ENCODE measurements at regions not wholly inside any gene's neighbourhood (a gene's known extent, or its start where the extent isn't known, plus 50 kb on each side); places are given as distances from the start of the nearest gene placed in this dataset.
A peak's percentile ranks its signal among the peaks of the same experiment; 100 is the strongest.

- 47 to 53% (median 47%) methylated on average over 9 of the region's 9 CpGs for WGBS, 5 donors
- H3K9me3 ChIP-seq: no peaks in the 10 kb centered on the region
- H3K4me3 ChIP-seq: no peak overlapping the region
- H3K36me3 ChIP-seq: no peaks in the 10 kb centered on the region
- peaks cover 0 to 16% (median 2%) of the 10 kb centered on the region in 6 donors for H3K4me1 ChIP-seq
- DNase-seq: no peak
- TF ChIP-seq POLR2AphosphoS5 (IDR thresholded peaks at IDR 0.05): no peak
- TF ChIP-seq POLR2A (IDR thresholded peaks at IDR 0.05): no peak
- TF ChIP-seq, protein P1, sequence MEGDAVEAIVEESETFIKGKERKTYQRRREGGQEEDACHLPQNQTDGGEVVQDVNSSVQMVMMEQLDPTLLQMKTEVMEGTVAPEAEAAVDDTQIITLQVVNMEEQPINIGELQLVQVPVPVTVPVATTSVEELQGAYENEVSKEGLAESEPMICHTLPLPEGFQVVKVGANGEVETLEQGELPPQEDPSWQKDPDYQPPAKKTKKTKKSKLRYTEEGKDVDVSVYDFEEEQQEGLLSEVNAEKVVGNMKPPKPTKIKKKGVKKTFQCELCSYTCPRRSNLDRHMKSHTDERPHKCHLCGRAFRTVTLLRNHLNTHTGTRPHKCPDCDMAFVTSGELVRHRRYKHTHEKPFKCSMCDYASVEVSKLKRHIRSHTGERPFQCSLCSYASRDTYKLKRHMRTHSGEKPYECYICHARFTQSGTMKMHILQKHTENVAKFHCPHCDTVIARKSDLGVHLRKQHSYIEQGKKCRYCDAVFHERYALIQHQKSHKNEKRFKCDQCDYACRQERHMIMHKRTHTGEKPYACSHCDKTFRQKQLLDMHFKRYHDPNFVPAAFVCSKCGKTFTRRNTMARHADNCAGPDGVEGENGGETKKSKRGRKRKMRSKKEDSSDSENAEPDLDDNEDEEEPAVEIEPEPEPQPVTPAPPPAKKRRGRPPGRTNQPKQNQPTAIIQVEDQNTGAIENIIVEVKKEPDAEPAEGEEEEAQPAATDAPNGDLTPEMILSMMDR (IDR thresholded peaks at IDR 0.05 in 8 of 11, conservative IDR thresholded peaks at IDR 0.05 in 3 of 11): no peak
- intact Hi-C loops (cut with DNase I; ENCODE audit: low total_unique reads): no loop called here
- H3K27me3 ChIP-seq (replicated peaks in 1 of 7): peaks cover 0 to 22% (median 4%) of the 10 kb centered on the region in 7 donors
- H3K27ac ChIP-seq: no peak overlapping the region
Measured at GRCh38 chr18:39842366-39842914, 2112.6 kb upstream of the PIK3C3 start.

GRCh38 chr18:39841482-39842365 is 2113.3 kb upstream of the PIK3C3 start:
- Histone ChIP-seq H3K27ac (peak overlapping the region in 1 of 8 donors; percentile 13), H3K9me3 (no peaks in the 10 kb centered on the region), H3K4me1 (peaks cover 0 to 16% (median 2%) of the 10 kb centered on the region in 6 donors), H3K27me3 (replicated peaks in 1 of 7) (peaks cover 0 to 22% (median 4%) of the 10 kb centered on the region in 7 donors), H3K4me3 (peak overlapping the region in 6 of 8 donors; percentile 3 to 56 (median 19)), H3K36me3 (no peaks in the 10 kb centered on the region)
- TF ChIP-seq, protein P1 (IDR thresholded peaks at IDR 0.05 in 8 of 11, conservative IDR thresholded peaks at IDR 0.05 in 3 of 11): peak in 1 of 11 experiments; percentile 6
- TF ChIP-seq POLR2A (IDR thresholded peaks at IDR 0.05): no peak
- intact Hi-C loops (cut with DNase I; ENCODE audit: low total_unique reads): no loop called here
- WGBS, 5 donors: 2 to 11% (median 4%) methylated on average over 37 to 47 of the region's 47 CpGs
- peak; percentile 76 for DNase-seq

- Histone ChIP-seq H3K27ac (no peak overlapping the region), H3K36me3 (no peaks in the 10 kb centered on the region), H3K9me3 (no peaks in the 10 kb centered on the region), H3K27me3 (replicated peaks in 1 of 7) (peaks cover 0 to 22% (median 4%) of the 10 kb centered on the region in 7 donors), H3K4me1 (peaks cover 0 to 16% (median 2%) of the 10 kb centered on the region in 6 donors), H3K4me3 (peak overlapping the region in 4 of 8 donors; percentile 3 to 56 (median 29))
- WGBS, 5 donors: 30 to 44% (median 33%) methylated on average over 7 of the region's 7 CpGs
- TF ChIP-seq POLR2AphosphoS5 (IDR thresholded peaks at IDR 0.05) (no peak), POLR2A (IDR thresholded peaks at IDR 0.05) (no peak)
- TF ChIP-seq, protein P1 (IDR thresholded peaks at IDR 0.05 in 8 of 11, conservative IDR thresholded peaks at IDR 0.05 in 3 of 11): no peak
- DNase-seq: no peak
- intact Hi-C loops (cut with DNase I; ENCODE audit: low total_unique reads): no loop called here
Measured at GRCh38 chr18:39840856-39841481, 2114.1 kb upstream of the PIK3C3 start.
